ENCODE measurements at regions not wholly inside any gene's neighbourhood (a gene's known extent, or its start where the extent isn't known, plus 50 kb on each side); places are given as distances from the start of the nearest gene placed in this dataset.
A peak's percentile ranks its signal among the peaks of the same experiment; 100 is the strongest.

GRCh38 chr1:55706397-55706796 lies 491.2 kb upstream of the USP24 start:
- Mint-ChIP-seq H3K4me3 (no peak overlapping the region), H3K4me1 (no peaks in the 10 kb centered on the region), H3K27ac (no peak overlapping the region), H3K27me3 (no peaks in the 10 kb centered on the region), H3K9me3 (no peaks in the 10 kb centered on the region)
- ATAC-seq (no peak), DNase-seq (no peak)

- H3K27me3 Mint-ChIP-seq = no peaks in the 10 kb centered on the region
- H3K27ac Mint-ChIP-seq = no peak overlapping the region
- H3K9me3 Mint-ChIP-seq = no peaks in the 10 kb centered on the region
- ATAC-seq = no peak
- DNase-seq = no peak
- no peaks in the 10 kb centered on the region for H3K4me1 Mint-ChIP-seq
- H3K4me3 Mint-ChIP-seq = no peak overlapping the region
Observed at GRCh38 chr1:55703726-55704363, 488.7 kb upstream of the USP24 start.

- no peak for ATAC-seq
- Mint-ChIP-seq H3K4me1 (no peaks in the 10 kb centered on the region), H3K4me3 (no peak overlapping the region), H3K9me3 (no peaks in the 10 kb centered on the region), H3K27ac (peak overlapping the region in 1 of 2 donors; percentile 23), H3K27me3 (no peaks in the 10 kb centered on the region)
- no peak for DNase-seq
Observed at GRCh38 chr1:55702064-55702463, 486.9 kb upstream of the USP24 start.

- DNase-seq = no peak
- no peaks in the 10 kb centered on the region for H3K4me1 Mint-ChIP-seq
- H3K27me3 Mint-ChIP-seq = no peaks in the 10 kb centered on the region
- ATAC-seq = no peak
- H3K4me3 Mint-ChIP-seq = no peak overlapping the region
- H3K9me3 Mint-ChIP-seq = no peaks in the 10 kb centered on the region
- H3K27ac Mint-ChIP-seq = no peak overlapping the region
Observed at GRCh38 chr1:55700359-55701130, 485.4 kb upstream of the USP24 start.

- no peak overlapping the region for H3K4me3 Mint-ChIP-seq
- no peaks in the 10 kb centered on the region for H3K4me1 Mint-ChIP-seq
Observed at GRCh38 chr1:55699228-55699627, 484.1 kb upstream of the USP24 start.

GRCh38 chr1:55697997-55698535 lies 482.9 kb upstream of the USP24 start:
- H3K4me3 Mint-ChIP-seq = no peak overlapping the region
- H3K4me1 Mint-ChIP-seq = no peaks in the 10 kb centered on the region
- no peak overlapping the region for H3K27ac Mint-ChIP-seq
- no peak for DNase-seq
- no peak for ATAC-seq
- no peaks in the 10 kb centered on the region for H3K9me3 Mint-ChIP-seq
- H3K27me3 Mint-ChIP-seq = no peaks in the 10 kb centered on the region

More at GRCh38 chr1:55699228-55699627, 484.1 kb upstream of the USP24 start:
- ATAC-seq = no peak
- no peaks in the 10 kb centered on the region for H3K9me3 Mint-ChIP-seq
- no peaks in the 10 kb centered on the region for H3K27me3 Mint-ChIP-seq
- DNase-seq = no peak
- H3K27ac Mint-ChIP-seq = no peak overlapping the region

GRCh38 chr1:55696891-55697290 lies 481.7 kb upstream of the USP24 start:
- Mint-ChIP-seq H3K27ac (no peak overlapping the region), H3K9me3 (no peaks in the 10 kb centered on the region), H3K4me1 (no peaks in the 10 kb centered on the region), H3K4me3 (no peak overlapping the region), H3K27me3 (no peaks in the 10 kb centered on the region)
- DNase-seq (no peak), ATAC-seq (no peak)

- Mint-ChIP-seq H3K4me3 (no peak overlapping the region), H3K4me1 (no peaks in the 10 kb centered on the region), H3K27me3 (no peaks in the 10 kb centered on the region), H3K27ac (no peak overlapping the region), H3K9me3 (no peaks in the 10 kb centered on the region)
- no peak for DNase-seq
- no peak for ATAC-seq
Observed at GRCh38 chr1:55696181-55696754, 481.1 kb upstream of the USP24 start.

GRCh38 chr1:55695552-55695951 lies 480.4 kb upstream of the USP24 start:
- no peak for ATAC-seq
- H3K27ac Mint-ChIP-seq = no peak overlapping the region
- no peak overlapping the region for H3K4me3 Mint-ChIP-seq
- H3K9me3 Mint-ChIP-seq = no peaks in the 10 kb centered on the region
- H3K27me3 Mint-ChIP-seq = no peaks in the 10 kb centered on the region
- DNase-seq = no peak
- no peaks in the 10 kb centered on the region for H3K4me1 Mint-ChIP-seq

GRCh38 chr1:55695151-55695550 lies 480.0 kb upstream of the USP24 start:
- H3K27me3 Mint-ChIP-seq = no peaks in the 10 kb centered on the region
- no peak overlapping the region for H3K27ac Mint-ChIP-seq
- H3K4me3 Mint-ChIP-seq = no peak overlapping the region
- no peaks in the 10 kb centered on the region for H3K4me1 Mint-ChIP-seq
- no peak for DNase-seq
- H3K9me3 Mint-ChIP-seq = no peaks in the 10 kb centered on the region
- no peak for ATAC-seq

GRCh38 chr1:55694310-55694801 lies 479.2 kb upstream of the USP24 start:
- no peaks in the 10 kb centered on the region for H3K4me1 Mint-ChIP-seq
- H3K4me3 Mint-ChIP-seq = no peak overlapping the region
- no peak for ATAC-seq
- H3K27me3 Mint-ChIP-seq = no peaks in the 10 kb centered on the region
- no peak overlapping the region for H3K27ac Mint-ChIP-seq
- H3K9me3 Mint-ChIP-seq = no peaks in the 10 kb centered on the region
- no peak for DNase-seq

- ATAC-seq = no peak
- Mint-ChIP-seq H3K27ac (no peak overlapping the region), H3K4me3 (no peak overlapping the region), H3K9me3 (no peaks in the 10 kb centered on the region), H3K27me3 (peaks cover 10% of the 10 kb centered on the region), H3K4me1 (no peaks in the 10 kb centered on the region)
- no peak for DNase-seq
Observed at GRCh38 chr1:55692726-55693125, 477.6 kb upstream of the USP24 start.

- Mint-ChIP-seq H3K4me3 (no peak overlapping the region), H3K9me3 (no peaks in the 10 kb centered on the region), H3K4me1 (no peaks in the 10 kb centered on the region), H3K27me3 (peaks cover 10% of the 10 kb centered on the region), H3K27ac (no peak overlapping the region)
- DNase-seq (no peak), ATAC-seq (no peak)
Observed at GRCh38 chr1:55690366-55690765, 475.2 kb upstream of the USP24 start.

- Mint-ChIP-seq H3K27ac (peak overlapping the region in 1 of 2 donors; percentile 49), H3K4me3 (no peak overlapping the region), H3K4me1 (no peaks in the 10 kb centered on the region), H3K27me3 (peaks cover 10% of the 10 kb centered on the region), H3K9me3 (no peaks in the 10 kb centered on the region)
- no peak for DNase-seq
- ATAC-seq = no peak
Observed at GRCh38 chr1:55689800-55690199, 474.6 kb upstream of the USP24 start.

GRCh38 chr1:55685560-55685959 lies 470.4 kb upstream of the USP24 start:
- Mint-ChIP-seq H3K27ac (no peak overlapping the region), H3K9me3 (no peaks in the 10 kb centered on the region), H3K4me1 (no peaks in the 10 kb centered on the region), H3K4me3 (no peak overlapping the region), H3K27me3 (peaks cover 19% of the 10 kb centered on the region)
- ATAC-seq (no peak), DNase-seq (no peak)

GRCh38 chr1:55684131-55684650 lies 469.0 kb upstream of the USP24 start:
- peaks cover 19% of the 10 kb centered on the region for H3K27me3 Mint-ChIP-seq
- H3K4me1 Mint-ChIP-seq = no peaks in the 10 kb centered on the region
- no peak overlapping the region for H3K4me3 Mint-ChIP-seq
- no peak overlapping the region for H3K27ac Mint-ChIP-seq
- no peak for ATAC-seq
- no peaks in the 10 kb centered on the region for H3K9me3 Mint-ChIP-seq
- no peak for DNase-seq
